K562 (cell line): ENCODE measurements at regions not wholly inside any gene's neighbourhood (a gene's known extent, or its start where the extent isn't known, plus 50 kb on each side); places are given as distances from the start of the nearest gene placed in this dataset.

Source experiments
- ATAC-seq: fragments of 200-7000 bp; cut with Tn5 transposase; 3 replicates; pipeline ENCODE4 v1.9.1; 2020; ENCODE audit warnings: moderate library complexity
- BruUV-seq: library from RNA; stranded (reverse); fragments of 400-500 nt; replicated peaks from 2 replicates; lab custom pipeline; 2021; lab: Mats Ljungman, UMichigan
- CTCF ChIA-PET: fragments of 300-600 bp; formaldehyde crosslinking; extraction: SDS; loops from one replicate; lab custom pipeline; 2021; ENCODE audit warnings: low intra/inter-chr PET ratio; lab: Yijun Ruan, JAX
- POLR2A ChIA-PET: fragments of 300-600, 350-650 bp; sonication (Branson Sonifier 250); formaldehyde crosslinking; extraction: SDS; loops from one replicate; lab custom pipeline; 2021; ENCODE audit warnings: antibody characterized with exemption, inconsistent platforms; lab: Yijun Ruan, JAX
- DNase-seq, 4 experiments: peaks; one replicate each; pipeline versions ENCODE4 v3.0.0 to v3.0.0-alpha.2; 2011 to 2018; ENCODE audit warnings: low spot score in 3 of 4, mixed read lengths in 3 of 4; ENCODE audit errors: extremely low read depth in 1 of 4
- FAIRE-seq: peaks from 2 replicates; lab custom pipeline; 2011; peaks lifted over from hg19 to GRCh38; lab: Jason Lieb, UNC
- H2AFZ ChIP-seq: 2 replicates; pipeline ENCODE4 v1.6.0; 2011; ENCODE audit warnings: low read depth, low read length, control low read depth, inconsistent platforms
- H3K27ac ChIP-seq: fragments of 200-600 bp; 3 replicates; pipeline ENCODE4 v1.8.0; 2011; ENCODE audit warnings: low read depth, mild to moderate bottlenecking, control low read depth, inconsistent platforms, low read length, moderate library complexity, mixed read lengths; ENCODE audit errors: extremely low read depth
- H3K27me3 ChIP-seq, 2 experiments: fragments of 300-600 bp in 1 of 2; 2 replicates in 1 of 2; 3 replicates in 1 of 2; pipeline versions ENCODE4 v1.6.0 to v1.8.0; 2011; ENCODE audit warnings: inconsistent platforms in 2 of 2, low read length in 2 of 2, mild to moderate bottlenecking in 1 of 2, mixed read lengths in 1 of 2, moderate library complexity in 1 of 2; ENCODE audit not compliant: control insufficient read depth in 2 of 2, insufficient read depth in 2 of 2
- H3K36me3 ChIP-seq: fragments of 300-600 bp; 3 replicates; pipeline ENCODE4 v1.8.0; 2011; ENCODE audit warnings: mild to moderate bottlenecking, low read length, inconsistent platforms; ENCODE audit not compliant: control insufficient read depth, insufficient read depth
- H3K4me1 ChIP-seq, 2 experiments: fragments of 200-600 bp in 1 of 2; replicated peaks in 1 of 2; 2 replicates in 1 of 2; 3 replicates in 1 of 2; pipeline versions ENCODE4 v1.5.1 to v1.8.0; 2011; ENCODE audit warnings: inconsistent platforms in 2 of 2, low read length in 2 of 2, mild to moderate bottlenecking in 1 of 2, mixed read lengths in 1 of 2, moderate library complexity in 1 of 2; ENCODE audit not compliant: control insufficient read depth in 2 of 2, insufficient read depth in 2 of 2
- H3K4me2 ChIP-seq: 2 replicates; pipeline ENCODE4 v1.6.1; 2011; ENCODE audit warnings: low read length, control low read depth, inconsistent platforms, mixed read lengths; ENCODE audit not compliant: insufficient read depth
- H3K4me3 ChIP-seq: fragments of 200-600 bp; sonication (generic), shearing (Covaris generic); 2 replicates; pipeline ENCODE4 v1.5.1; 2016; ENCODE audit warnings: control low read depth, inconsistent platforms
- H3K79me2 ChIP-seq: fragments of 200-600 bp; 3 replicates; pipeline ENCODE4 v1.8.0; 2011; ENCODE audit warnings: low read length, inconsistent platforms; ENCODE audit not compliant: control insufficient read depth, insufficient read depth
- H3K9ac ChIP-seq, 2 experiments: 2 replicates each; pipeline versions ENCODE4 v1.6.0 to v1.6.1; 2011; ENCODE audit warnings: low read depth in 2 of 2, low read length in 2 of 2, control low read depth in 1 of 2, inconsistent platforms in 1 of 2, mild to moderate bottlenecking in 1 of 2, mixed read lengths in 1 of 2; ENCODE audit not compliant: insufficient read depth in 1 of 2
- H3K9me1 ChIP-seq: one replicate; pipeline ENCODE4 v1.6.0; 2011; ENCODE audit warnings: inconsistent platforms, mild to moderate bottlenecking, low read length, moderate library complexity; ENCODE audit not compliant: control insufficient read depth, insufficient read depth
- H3K9me3 ChIP-seq: replicated peaks from 2 replicates; pipeline ENCODE4 v1.5.1; 2011; ENCODE audit warnings: low read depth, low read length, inconsistent platforms; ENCODE audit not compliant: control insufficient read depth, insufficient read depth
- H4K20me1 ChIP-seq: replicated peaks from 2 replicates; pipeline ENCODE4 v1.6.1; 2011; ENCODE audit warnings: low read length, inconsistent platforms, mixed read lengths; ENCODE audit not compliant: control insufficient read depth, insufficient read depth
- BMI1 ChIP-seq: fragments of 150-350 bp; IDR thresholded peaks from 2 replicates; pipeline ENCODE4 v1.6.1; 2014; ENCODE audit warnings: low read length
- RAD21 ChIP-seq, 2 experiments: fragments of 250-450 bp in 1 of 2; fragments of 450-650 bp in 1 of 2; sonication (Bioruptor Pico) in 1 of 2; formaldehyde crosslinking in 1 of 2; IDR thresholded peaks in 1 of 2; conservative IDR thresholded peaks in 1 of 2; 2 replicates each; pipeline versions ENCODE4 v1.4.0 to v1.8.0; 2020 to 2022; ENCODE audit warnings: mild to moderate bottlenecking in 2 of 2, moderate library complexity in 1 of 2
- WGBS: fragments of 100-300 bp; shearing (Covaris generic); methylation state at CpG from one replicate; pipeline ENCODE4 v1.1.6; 2016; ENCODE audit warnings: low coverage, mixed read lengths; ENCODE audit not compliant: insufficient coverage; ENCODE audit errors: missing lambda C conversion rate; 5-methylcytosine and 5-hydroxymethylcytosine counted together
- in situ Hi-C: fragments of 300-500 bp; cut with MboI; formaldehyde crosslinking; loops from 4 replicates; pipeline ENCODE4 v1.15.0; 2018; ENCODE audit warnings: inconsistent platforms, mixed read lengths
- intact Hi-C: fragments of 100-400 bp; cut with micrococcal nuclease; formaldehyde crosslinking; loops from 2 replicates; pipeline ENCODE4 v1.14.2; 2022
- TF ChIP-seq, protein P1 (sequence below): fragments of 250-450 bp; sonication (Bioruptor Pico); IDR thresholded peaks from 2 replicates; pipeline ENCODE4 v1.5.0; 2021
- TF ChIP-seq, protein P2 (sequence below), 2 experiments: fragments of 450-650 bp; formaldehyde crosslinking in 1 of 2; IDR thresholded peaks; 2 replicates each; pipeline versions ENCODE4 v1.4.0 to v1.6.1; 2014 to 2020; ENCODE audit warnings: mild to moderate bottlenecking in 2 of 2, borderline replicate concordance in 1 of 2, low read depth in 1 of 2
- TF ChIP-seq, protein P3 (sequence below), 3 experiments: IDR thresholded peaks in 2 of 3; conservative IDR thresholded peaks in 1 of 3; 2 replicates each; pipeline ENCODE4 v1.5.1; 2011 to 2012; ENCODE audit warnings: low read length in 3 of 3, mild to moderate bottlenecking in 3 of 3, control low read depth in 2 of 3, improper control_type of control experiment in 1 of 3, inconsistent platforms in 1 of 3, low read depth in 1 of 3, mixed read lengths in 1 of 3, moderate library complexity in 1 of 3; ENCODE audit not compliant: insufficient read depth in 2 of 3

DNA sequence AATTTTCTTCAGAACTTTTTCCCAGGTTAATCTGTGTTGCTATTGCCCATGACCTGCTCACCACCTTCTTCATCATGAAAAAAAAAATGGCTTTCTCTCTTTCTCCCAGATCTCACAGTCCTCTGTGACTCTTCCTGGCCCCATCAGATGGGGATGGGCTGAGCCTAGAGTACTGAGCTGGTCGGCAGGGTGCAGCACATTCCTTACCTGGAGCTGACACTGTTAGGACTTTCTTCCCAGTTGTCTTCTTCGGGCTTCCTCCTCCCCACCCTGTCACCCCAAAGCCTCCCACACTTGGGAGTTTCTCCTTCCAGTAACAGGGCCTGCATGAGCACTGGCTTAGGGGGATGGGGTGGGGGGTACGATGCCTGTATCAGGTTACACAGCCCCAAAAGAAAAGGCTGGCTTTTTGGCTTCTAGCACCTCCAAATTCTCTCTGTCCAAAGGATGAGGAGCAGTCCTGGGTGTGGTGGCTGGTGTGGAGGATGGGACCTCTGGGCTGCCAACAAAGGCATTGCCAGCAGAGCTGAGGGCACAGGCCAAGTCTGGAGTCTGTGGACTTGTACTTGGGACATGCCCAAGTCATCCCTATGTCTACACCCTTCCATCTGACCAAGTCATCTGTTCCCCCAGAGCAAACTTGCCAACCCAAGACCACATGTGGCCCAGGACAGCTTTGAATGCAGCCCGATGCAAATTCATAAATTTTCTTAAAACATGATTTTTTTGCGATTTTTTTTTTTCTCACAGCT, 68.0 kb upstream of the HSPA9 start:
- no peak overlapping the region for H3K4me2 ChIP-seq
- H3K9me3 ChIP-seq = no peaks in the 10 kb centered on the region
- H3K79me2 ChIP-seq = no peaks in the 10 kb centered on the region
- no TSS peak for BruUV-seq
- H4K20me1 ChIP-seq = peaks cover 6% of the 10 kb centered on the region; the same call in 1 of the 2 replicates
- CTCF ChIA-PET = interaction anchor here (1.4 kb wide), 1 partner anchor 64 kb away, joined by 5 read pairs; no protein-coding TSS in a partner anchor
- peak; percentile 44; the same call in 2 of the 3 replicates for ATAC-seq
- H3K9ac ChIP-seq = no peak overlapping the region
- peaks cover 44 to 72% of the 10 kb centered on the region in 2 experiments for H3K27me3 ChIP-seq
- no peaks in the 10 kb centered on the region for H3K9me1 ChIP-seq
- FAIRE-seq = no peak
- no peak overlapping the region for H3K4me3 ChIP-seq
- H3K36me3 ChIP-seq = no peaks in the 10 kb centered on the region
- in situ Hi-C loops (no loop called here), intact Hi-C loops (loop anchor here (2.0 to 10.0 kb wide), 7 partner anchors 79 to 620 kb away; partner anchors contain the start of gene CTNNA1)
- POLR2A ChIA-PET = interaction anchor here (1.8 kb wide), 1 partner anchor 10 kb away, joined by 5 read pairs; no protein-coding TSS in a partner anchor
- WGBS = 0% methylated on average over 5 of the region's 5 CpGs
- no peak for DNase-seq
- H3K4me1 ChIP-seq = peaks cover 2 to 3% of the 10 kb centered on the region in 2 experiments; a peak in 2 of 5 replicates
- no peak overlapping the region for H3K27ac ChIP-seq
- TF ChIP-seq RAD21 (CRISPR knock-in tag; conservative IDR thresholded peaks at IDR 0.05 in 1 of 2, IDR thresholded peaks at IDR 0.05 in 1 of 2) (peak in 1 of 2 experiments; percentile 51; a peak in 2 of 4 replicates), BMI1 (no peak)
- TF ChIP-seq, protein P1, sequence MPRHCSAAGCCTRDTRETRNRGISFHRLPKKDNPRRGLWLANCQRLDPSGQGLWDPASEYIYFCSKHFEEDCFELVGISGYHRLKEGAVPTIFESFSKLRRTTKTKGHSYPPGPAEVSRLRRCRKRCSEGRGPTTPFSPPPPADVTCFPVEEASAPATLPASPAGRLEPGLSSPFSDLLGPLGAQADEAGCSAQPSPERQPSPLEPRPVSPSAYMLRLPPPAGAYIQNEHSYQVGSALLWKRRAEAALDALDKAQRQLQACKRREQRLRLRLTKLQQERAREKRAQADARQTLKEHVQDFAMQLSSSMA (CRISPR knock-in tag) = no peak
- TF ChIP-seq, protein P2, sequence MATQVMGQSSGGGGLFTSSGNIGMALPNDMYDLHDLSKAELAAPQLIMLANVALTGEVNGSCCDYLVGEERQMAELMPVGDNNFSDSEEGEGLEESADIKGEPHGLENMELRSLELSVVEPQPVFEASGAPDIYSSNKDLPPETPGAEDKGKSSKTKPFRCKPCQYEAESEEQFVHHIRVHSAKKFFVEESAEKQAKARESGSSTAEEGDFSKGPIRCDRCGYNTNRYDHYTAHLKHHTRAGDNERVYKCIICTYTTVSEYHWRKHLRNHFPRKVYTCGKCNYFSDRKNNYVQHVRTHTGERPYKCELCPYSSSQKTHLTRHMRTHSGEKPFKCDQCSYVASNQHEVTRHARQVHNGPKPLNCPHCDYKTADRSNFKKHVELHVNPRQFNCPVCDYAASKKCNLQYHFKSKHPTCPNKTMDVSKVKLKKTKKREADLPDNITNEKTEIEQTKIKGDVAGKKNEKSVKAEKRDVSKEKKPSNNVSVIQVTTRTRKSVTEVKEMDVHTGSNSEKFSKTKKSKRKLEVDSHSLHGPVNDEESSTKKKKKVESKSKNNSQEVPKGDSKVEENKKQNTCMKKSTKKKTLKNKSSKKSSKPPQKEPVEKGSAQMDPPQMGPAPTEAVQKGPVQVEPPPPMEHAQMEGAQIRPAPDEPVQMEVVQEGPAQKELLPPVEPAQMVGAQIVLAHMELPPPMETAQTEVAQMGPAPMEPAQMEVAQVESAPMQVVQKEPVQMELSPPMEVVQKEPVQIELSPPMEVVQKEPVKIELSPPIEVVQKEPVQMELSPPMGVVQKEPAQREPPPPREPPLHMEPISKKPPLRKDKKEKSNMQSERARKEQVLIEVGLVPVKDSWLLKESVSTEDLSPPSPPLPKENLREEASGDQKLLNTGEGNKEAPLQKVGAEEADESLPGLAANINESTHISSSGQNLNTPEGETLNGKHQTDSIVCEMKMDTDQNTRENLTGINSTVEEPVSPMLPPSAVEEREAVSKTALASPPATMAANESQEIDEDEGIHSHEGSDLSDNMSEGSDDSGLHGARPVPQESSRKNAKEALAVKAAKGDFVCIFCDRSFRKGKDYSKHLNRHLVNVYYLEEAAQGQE (IDR thresholded peaks at IDR 0.05; ENCODE audit: borderline replicate concordance) = peak; percentile 15; the same call in 1 of the 2 replicates
- TF ChIP-seq, protein P2 (CRISPR knock-in tag; IDR thresholded peaks at IDR 0.05; ENCODE audit: low read depth) = no peak
- TF ChIP-seq, protein P3, sequence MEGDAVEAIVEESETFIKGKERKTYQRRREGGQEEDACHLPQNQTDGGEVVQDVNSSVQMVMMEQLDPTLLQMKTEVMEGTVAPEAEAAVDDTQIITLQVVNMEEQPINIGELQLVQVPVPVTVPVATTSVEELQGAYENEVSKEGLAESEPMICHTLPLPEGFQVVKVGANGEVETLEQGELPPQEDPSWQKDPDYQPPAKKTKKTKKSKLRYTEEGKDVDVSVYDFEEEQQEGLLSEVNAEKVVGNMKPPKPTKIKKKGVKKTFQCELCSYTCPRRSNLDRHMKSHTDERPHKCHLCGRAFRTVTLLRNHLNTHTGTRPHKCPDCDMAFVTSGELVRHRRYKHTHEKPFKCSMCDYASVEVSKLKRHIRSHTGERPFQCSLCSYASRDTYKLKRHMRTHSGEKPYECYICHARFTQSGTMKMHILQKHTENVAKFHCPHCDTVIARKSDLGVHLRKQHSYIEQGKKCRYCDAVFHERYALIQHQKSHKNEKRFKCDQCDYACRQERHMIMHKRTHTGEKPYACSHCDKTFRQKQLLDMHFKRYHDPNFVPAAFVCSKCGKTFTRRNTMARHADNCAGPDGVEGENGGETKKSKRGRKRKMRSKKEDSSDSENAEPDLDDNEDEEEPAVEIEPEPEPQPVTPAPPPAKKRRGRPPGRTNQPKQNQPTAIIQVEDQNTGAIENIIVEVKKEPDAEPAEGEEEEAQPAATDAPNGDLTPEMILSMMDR (IDR thresholded peaks at IDR 0.05 in 2 of 3, conservative IDR thresholded peaks at IDR 0.05 in 1 of 3; ENCODE audit: insufficient read depth in 2 of 3, low read depth in 1 of 3, low read length in 3 of 3) = peak in 2 of 3 experiments; percentile 5 to 31; a peak in 2 of 6 replicates
- H2AFZ ChIP-seq = no peak overlapping the region
